ENCODE measurements at regions not wholly inside any gene's neighbourhood (a gene's known extent, or its start where the extent isn't known, plus 50 kb on each side); places are given as distances from the start of the nearest gene placed in this dataset.

DNA sequence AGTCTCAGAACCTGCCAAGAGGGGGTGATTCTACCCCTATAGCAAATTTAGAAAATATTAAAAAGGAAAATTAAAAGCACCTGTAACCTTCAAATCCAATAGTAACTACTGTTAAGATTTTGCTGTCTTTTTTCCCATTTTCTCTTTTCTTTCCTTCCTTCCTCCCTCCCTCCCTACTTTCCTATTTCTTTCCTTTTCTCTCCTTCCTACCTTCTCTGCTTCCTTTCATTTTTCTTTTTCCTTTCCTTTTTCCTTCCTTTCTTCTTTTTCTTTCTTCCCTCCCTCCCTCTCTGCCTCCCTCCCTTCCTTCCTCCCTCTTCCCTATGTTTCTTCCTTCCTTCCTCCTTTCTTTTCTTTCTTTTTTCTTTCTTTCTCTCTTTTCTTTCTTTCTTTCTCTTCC, 120.2 kb upstream of the KCTD7 start (continued):
- TF ChIP-seq CREB1 (CRISPR knock-in tag; IDR thresholded peaks at IDR 0.05; ENCODE audit: low read depth) (no peak), NANOG (IDR thresholded peaks at IDR 0.05; ENCODE audit: borderline replicate concordance) (no peak), EZH2phosphoT487 (IDR thresholded peaks at IDR 0.05; ENCODE audit: unreplicated experiment) (no peak)

DNA sequence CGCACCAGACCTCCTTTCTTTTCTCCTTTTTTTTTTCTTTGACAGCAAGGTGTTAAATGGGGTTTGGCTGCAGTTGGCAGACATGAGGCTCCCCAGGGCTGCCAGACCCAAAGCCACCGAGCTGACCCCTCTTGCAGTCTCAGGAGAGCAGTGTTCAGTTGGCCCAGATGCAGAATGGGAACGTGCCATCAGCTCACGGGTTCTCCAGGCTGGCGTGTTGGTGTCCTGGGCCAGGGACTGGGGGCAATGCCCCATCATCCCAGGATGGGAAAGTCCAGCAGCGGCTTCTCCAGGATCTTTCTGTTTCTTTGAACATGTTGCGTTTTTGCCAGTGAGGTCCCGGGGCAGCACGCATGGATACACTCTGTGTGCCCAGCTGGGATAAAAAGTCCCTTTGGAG, 114.6 kb upstream of the KCTD7 start:
- H3K36me3 ChIP-seq (ENCODE audit: insufficient read depth): no peaks in the 10 kb centered on the region
- H3K4me1 Mint-ChIP-seq: no peaks in the 10 kb centered on the region
- H3K27me3 ChIP-seq (ENCODE audit: insufficient read depth): no peaks in the 10 kb centered on the region
- no peak overlapping the region for H3K4me3 Mint-ChIP-seq
- TF ChIP-seq, protein P1, sequence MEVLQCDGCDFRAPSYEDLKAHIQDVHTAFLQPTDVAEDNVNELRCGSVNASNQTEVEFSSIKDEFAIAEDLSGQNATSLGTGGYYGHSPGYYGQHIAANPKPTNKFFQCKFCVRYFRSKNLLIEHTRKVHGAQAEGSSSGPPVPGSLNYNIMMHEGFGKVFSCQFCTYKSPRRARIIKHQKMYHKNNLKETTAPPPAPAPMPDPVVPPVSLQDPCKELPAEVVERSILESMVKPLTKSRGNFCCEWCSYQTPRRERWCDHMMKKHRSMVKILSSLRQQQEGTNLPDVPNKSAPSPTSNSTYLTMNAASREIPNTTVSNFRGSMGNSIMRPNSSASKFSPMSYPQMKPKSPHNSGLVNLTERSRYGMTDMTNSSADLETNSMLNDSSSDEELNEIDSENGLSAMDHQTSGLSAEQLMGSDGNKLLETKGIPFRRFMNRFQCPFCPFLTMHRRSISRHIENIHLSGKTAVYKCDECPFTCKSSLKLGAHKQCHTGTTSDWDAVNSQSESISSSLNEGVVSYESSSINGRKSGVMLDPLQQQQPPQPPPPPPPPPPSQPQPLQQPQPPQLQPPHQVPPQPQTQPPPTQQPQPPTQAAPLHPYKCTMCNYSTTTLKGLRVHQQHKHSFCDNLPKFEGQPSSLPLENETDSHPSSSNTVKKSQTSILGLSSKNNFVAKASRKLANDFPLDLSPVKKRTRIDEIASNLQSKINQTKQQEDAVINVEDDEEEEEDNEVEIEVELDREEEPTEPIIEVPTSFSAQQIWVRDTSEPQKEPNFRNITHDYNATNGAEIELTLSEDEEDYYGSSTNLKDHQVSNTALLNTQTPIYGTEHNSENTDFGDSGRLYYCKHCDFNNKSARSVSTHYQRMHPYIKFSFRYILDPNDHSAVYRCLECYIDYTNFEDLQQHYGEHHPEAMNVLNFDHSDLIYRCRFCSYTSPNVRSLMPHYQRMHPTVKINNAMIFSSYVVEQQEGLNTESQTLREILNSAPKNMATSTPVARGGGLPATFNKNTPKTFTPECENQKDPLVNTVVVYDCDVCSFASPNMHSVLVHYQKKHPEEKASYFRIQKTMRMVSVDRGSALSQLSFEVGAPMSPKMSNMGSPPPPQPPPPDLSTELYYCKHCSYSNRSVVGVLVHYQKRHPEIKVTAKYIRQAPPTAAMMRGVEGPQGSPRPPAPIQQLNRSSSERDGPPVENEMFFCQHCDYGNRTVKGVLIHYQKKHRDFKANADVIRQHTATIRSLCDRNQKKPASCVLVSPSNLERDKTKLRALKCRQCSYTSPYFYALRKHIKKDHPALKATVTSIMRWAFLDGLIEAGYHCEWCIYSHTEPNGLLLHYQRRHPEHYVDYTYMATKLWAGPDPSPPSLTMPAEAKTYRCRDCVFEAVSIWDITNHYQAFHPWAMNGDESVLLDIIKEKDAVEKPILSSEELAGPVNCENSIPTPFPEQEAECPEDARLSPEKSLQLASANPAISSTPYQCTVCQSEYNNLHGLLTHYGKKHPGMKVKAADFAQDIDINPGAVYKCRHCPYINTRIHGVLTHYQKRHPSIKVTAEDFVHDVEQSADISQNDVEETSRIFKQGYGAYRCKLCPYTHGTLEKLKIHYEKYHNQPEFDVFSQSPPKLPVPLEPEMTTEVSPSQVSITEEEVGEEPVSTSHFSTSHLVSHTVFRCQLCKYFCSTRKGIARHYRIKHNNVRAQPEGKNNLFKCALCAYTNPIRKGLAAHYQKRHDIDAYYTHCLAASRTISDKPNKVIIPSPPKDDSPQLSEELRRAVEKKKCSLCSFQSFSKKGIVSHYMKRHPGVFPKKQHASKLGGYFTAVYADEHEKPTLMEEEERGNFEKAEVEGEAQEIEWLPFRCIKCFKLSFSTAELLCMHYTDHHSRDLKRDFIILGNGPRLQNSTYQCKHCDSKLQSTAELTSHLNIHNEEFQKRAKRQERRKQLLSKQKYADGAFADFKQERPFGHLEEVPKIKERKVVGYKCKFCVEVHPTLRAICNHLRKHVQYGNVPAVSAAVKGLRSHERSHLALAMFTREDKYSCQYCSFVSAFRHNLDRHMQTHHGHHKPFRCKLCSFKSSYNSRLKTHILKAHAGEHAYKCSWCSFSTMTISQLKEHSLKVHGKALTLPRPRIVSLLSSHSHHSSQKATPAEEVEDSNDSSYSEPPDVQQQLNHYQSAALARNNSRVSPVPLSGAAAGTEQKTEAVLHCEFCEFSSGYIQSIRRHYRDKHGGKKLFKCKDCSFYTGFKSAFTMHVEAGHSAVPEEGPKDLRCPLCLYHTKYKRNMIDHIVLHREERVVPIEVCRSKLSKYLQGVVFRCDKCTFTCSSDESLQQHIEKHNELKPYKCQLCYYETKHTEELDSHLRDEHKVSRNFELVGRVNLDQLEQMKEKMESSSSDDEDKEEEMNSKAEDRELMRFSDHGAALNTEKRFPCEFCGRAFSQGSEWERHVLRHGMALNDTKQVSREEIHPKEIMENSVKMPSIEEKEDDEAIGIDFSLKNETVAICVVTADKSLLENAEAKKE (CRISPR knock-in tag; IDR thresholded peaks at IDR 0.05): no peak
- TF ChIP-seq, protein P2, sequence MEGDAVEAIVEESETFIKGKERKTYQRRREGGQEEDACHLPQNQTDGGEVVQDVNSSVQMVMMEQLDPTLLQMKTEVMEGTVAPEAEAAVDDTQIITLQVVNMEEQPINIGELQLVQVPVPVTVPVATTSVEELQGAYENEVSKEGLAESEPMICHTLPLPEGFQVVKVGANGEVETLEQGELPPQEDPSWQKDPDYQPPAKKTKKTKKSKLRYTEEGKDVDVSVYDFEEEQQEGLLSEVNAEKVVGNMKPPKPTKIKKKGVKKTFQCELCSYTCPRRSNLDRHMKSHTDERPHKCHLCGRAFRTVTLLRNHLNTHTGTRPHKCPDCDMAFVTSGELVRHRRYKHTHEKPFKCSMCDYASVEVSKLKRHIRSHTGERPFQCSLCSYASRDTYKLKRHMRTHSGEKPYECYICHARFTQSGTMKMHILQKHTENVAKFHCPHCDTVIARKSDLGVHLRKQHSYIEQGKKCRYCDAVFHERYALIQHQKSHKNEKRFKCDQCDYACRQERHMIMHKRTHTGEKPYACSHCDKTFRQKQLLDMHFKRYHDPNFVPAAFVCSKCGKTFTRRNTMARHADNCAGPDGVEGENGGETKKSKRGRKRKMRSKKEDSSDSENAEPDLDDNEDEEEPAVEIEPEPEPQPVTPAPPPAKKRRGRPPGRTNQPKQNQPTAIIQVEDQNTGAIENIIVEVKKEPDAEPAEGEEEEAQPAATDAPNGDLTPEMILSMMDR (conservative IDR thresholded peaks at IDR 0.05; ENCODE audit: low read depth in 2 of 2): no peak
- TF ChIP-seq NANOG (IDR thresholded peaks at IDR 0.05; ENCODE audit: borderline replicate concordance) (no peak), CREB1 (CRISPR knock-in tag; IDR thresholded peaks at IDR 0.05; ENCODE audit: low read depth) (no peak), STAT1 (IDR thresholded peaks at IDR 0.05; ENCODE audit: unreplicated experiment) (no peak), ZNF114 (CRISPR knock-in tag; IDR thresholded peaks at IDR 0.05) (no peak), EZH2phosphoT487 (IDR thresholded peaks at IDR 0.05; ENCODE audit: unreplicated experiment) (no peak), ZNF331 (CRISPR knock-in tag; IDR thresholded peaks at IDR 0.05; ENCODE audit: low read depth) (no peak), POLR2AphosphoS5 (IDR thresholded peaks at IDR 0.05; ENCODE audit: low read depth) (no peak), EZH2 (IDR thresholded peaks at IDR 0.05; ENCODE audit: low read depth, unreplicated experiment) (no peak), JUNB (IDR thresholded peaks at IDR 0.05; ENCODE audit: unreplicated experiment) (no peak)
- TF ChIP-seq, protein P3, sequence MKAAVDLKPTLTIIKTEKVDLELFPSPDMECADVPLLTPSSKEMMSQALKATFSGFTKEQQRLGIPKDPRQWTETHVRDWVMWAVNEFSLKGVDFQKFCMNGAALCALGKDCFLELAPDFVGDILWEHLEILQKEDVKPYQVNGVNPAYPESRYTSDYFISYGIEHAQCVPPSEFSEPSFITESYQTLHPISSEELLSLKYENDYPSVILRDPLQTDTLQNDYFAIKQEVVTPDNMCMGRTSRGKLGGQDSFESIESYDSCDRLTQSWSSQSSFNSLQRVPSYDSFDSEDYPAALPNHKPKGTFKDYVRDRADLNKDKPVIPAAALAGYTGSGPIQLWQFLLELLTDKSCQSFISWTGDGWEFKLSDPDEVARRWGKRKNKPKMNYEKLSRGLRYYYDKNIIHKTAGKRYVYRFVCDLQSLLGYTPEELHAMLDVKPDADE (IDR thresholded peaks at IDR 0.05): no peak
- TF ChIP-seq, protein P4, sequence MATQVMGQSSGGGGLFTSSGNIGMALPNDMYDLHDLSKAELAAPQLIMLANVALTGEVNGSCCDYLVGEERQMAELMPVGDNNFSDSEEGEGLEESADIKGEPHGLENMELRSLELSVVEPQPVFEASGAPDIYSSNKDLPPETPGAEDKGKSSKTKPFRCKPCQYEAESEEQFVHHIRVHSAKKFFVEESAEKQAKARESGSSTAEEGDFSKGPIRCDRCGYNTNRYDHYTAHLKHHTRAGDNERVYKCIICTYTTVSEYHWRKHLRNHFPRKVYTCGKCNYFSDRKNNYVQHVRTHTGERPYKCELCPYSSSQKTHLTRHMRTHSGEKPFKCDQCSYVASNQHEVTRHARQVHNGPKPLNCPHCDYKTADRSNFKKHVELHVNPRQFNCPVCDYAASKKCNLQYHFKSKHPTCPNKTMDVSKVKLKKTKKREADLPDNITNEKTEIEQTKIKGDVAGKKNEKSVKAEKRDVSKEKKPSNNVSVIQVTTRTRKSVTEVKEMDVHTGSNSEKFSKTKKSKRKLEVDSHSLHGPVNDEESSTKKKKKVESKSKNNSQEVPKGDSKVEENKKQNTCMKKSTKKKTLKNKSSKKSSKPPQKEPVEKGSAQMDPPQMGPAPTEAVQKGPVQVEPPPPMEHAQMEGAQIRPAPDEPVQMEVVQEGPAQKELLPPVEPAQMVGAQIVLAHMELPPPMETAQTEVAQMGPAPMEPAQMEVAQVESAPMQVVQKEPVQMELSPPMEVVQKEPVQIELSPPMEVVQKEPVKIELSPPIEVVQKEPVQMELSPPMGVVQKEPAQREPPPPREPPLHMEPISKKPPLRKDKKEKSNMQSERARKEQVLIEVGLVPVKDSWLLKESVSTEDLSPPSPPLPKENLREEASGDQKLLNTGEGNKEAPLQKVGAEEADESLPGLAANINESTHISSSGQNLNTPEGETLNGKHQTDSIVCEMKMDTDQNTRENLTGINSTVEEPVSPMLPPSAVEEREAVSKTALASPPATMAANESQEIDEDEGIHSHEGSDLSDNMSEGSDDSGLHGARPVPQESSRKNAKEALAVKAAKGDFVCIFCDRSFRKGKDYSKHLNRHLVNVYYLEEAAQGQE (IDR thresholded peaks at IDR 0.05; ENCODE audit: unreplicated experiment): no peak
- H3K79me2 ChIP-seq (replicated peaks; ENCODE audit: insufficient read depth): no peaks in the 10 kb centered on the region
- no peaks in the 10 kb centered on the region for H3K4me1 ChIP-seq (ENCODE audit: insufficient read depth)
- H3K9me2 ChIP-seq (ENCODE audit: insufficient read depth): no peaks in the 10 kb centered on the region
- no peaks in the 10 kb centered on the region for H4K20me1 ChIP-seq (replicated peaks; ENCODE audit: insufficient read depth)
- no peak overlapping the region for H3K27ac ChIP-seq (ENCODE audit: low read depth)
- H3K4me2 ChIP-seq: no peak overlapping the region
- H2AFZ ChIP-seq: no peak overlapping the region
- no peaks in the 10 kb centered on the region for H3K9me3 Mint-ChIP-seq
- DNase-seq (ENCODE audit: low spot score) (no peak), ATAC-seq (no peak)
- no peak overlapping the region for H3K27ac Mint-ChIP-seq
- no peak overlapping the region for H3K4me3 ChIP-seq
- no peaks in the 10 kb centered on the region for H3F3A ChIP-seq (replicated peaks; ENCODE audit: low read depth)
- peaks cover 8% of the 10 kb centered on the region for H3K27me3 Mint-ChIP-seq (ENCODE audit: insufficient read depth, low read depth, poor library complexity)
- no peaks in the 10 kb centered on the region for H3K36me3 Mint-ChIP-seq (ENCODE audit: low read depth)
